NCI-H2227 treated with DMSO at 0.1 percent for 48 hours (cell line): ENCODE measurements at regions not wholly inside any gene's neighbourhood (a gene's known extent, or its start where the extent isn't known, plus 50 kb on each side); places are given as distances from the start of the nearest gene placed in this dataset.
"Not testable (repeated sequence)": the region's sequence is repeated elsewhere in the genome, so short reads cannot be mapped to it uniquely, and the experiment has no call there.

Experiments used
- DNase-seq: peaks from one replicate; lab custom pipeline; 2025; lab: John Stamatoyannopoulos, UW

DNA sequence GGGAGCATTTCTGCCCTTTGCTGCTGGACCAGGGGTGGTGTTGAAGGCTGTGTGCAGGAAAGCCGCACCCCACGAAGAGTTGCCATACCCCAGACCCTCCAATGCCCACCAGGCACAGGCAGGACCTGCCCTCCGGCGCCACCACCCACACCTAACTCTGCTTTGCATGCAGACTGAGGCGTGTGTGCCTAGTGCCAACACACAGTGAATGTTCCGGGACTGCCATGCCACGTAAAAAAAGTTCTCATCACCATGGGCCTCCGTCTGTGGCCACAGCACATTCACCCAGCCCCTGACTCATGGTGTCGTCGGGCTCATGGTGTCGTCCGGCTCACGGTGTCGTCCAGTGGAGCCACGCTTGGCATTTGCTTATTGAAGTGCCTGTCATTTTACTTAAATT, 184.9 kb upstream of the RAB6C start:
- no peak for DNase-seq

DNA sequence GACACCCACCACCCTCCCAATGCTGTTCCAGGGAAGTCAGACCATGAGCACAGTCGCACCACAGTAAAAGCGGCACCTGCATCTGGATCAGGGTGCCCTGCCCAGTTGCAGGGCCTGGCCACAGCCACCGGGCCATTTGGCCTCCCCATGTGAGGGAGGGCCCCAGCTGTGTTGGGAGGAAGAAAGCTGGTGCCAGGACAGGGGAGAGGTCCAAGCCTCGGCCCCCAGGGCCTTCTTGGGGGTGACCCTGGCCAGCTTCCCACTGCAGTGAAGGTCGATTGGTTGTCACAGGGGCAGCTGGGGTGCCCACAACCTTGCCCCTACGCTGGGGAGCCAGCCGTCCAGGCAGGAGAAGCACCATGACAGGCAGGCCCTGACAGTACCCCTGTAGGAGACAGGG, 183.2 kb upstream of the RAB6C start:
- no peak for DNase-seq

DNA sequence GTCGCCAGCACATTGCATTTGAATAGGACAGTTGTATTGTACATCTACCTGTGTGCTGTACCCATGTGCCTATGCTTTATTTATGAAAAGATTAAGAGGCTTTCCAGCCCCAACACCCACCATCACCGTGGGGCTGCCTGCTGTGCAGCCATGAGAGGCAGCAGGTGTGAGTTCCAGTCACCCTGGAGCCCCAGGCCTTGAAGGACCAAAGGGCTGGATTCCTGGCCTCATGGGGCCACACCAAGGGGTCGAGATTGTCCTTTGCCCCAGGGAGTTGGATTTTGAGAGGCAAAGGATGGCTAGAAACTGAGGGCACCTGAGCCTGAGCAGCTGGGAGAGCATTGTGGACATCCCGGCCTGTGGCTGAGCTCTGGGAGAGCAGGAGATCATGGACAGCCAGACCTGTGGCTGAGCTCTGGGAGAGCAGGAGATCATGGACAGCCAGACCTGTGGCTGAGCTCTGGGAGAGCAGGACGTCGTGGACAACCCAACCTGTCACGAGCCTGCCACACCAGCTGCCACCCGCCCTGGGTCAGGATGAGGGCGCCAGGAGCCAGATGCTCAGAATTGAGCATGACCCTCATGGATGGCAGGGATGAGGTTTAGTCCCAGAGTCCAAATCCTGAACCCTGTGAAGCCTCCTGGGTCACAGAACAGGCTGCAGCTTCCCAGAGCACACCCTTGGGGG, 182.5 kb upstream of the RAB6C start:
- DNase-seq = no peak

DNA sequence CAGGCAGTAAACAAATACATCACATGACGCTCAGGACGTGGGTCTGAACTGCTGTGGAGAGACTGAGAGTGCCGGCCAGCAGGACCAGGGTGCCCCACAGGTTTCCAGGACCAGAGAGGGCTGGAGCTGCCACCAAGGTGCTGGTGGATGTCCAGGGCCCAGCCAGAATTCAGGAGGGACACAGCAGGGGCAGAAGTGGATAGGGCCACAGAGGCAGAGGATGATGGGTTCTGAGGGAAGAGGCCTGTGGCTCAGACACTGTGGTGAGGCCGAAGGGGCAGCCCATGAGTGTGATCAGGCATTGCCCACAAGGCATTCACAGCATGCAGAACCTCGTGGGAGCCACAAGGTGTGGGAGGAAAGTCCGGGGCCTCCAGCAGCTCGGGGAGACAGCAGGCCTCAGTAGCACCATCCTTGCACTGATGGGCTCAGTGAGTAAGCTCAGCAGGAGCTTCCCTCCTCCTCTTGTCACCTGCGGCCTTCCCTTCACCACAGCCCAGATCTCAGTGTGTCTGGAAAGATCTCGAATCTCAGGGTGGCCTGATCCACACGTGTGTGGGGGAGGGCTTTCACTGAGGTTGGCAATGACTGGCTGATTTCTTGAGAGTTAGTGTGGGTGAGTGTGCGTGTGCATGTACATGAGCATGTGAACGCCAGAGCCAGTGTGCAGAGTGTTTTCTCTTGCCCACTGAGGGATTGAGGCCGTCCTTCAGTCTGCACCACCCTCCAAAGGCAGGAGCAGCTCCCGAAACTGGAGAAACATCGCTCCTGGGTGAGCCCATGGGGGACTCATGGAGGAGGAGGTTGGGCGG, 181.8 kb upstream of the RAB6C start:
- DNase-seq = no peak

DNA sequence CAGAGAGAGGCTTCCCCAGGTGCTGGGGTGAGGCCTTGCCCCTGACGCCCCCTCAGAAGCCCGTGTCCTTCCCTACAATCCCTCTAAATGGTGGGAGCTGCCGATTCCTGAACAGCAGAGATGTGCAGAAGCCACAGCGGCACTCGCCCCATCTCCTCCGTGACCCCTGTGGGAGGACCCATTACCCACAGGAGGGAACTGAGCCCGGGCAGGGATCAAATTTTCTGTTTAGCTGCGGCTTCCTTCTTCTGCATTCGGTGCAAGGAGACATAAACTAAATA, 181.2 kb upstream of the RAB6C start:
- DNase-seq = no peak

DNA sequence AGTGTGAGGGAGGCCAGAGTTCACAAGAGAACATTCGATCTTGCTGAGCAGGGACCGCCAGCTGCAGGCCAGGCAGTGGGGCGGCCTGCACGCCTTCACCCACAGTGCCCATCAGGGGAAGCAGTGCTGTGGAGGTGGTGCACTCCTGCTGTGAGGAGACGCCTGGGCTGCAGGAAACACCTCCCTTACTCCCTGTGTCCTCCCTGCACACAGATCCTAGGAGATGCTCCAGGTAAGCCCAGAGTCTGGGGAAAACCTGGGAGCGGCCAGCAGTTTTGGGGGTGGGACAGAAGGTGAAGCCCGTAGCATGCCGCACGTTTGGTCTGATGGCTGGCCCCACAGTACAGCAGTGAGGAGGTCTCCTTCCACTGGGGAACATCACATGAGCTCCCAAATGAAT, 180.8 kb upstream of the RAB6C start:
- DNase-seq = no peak

DNA sequence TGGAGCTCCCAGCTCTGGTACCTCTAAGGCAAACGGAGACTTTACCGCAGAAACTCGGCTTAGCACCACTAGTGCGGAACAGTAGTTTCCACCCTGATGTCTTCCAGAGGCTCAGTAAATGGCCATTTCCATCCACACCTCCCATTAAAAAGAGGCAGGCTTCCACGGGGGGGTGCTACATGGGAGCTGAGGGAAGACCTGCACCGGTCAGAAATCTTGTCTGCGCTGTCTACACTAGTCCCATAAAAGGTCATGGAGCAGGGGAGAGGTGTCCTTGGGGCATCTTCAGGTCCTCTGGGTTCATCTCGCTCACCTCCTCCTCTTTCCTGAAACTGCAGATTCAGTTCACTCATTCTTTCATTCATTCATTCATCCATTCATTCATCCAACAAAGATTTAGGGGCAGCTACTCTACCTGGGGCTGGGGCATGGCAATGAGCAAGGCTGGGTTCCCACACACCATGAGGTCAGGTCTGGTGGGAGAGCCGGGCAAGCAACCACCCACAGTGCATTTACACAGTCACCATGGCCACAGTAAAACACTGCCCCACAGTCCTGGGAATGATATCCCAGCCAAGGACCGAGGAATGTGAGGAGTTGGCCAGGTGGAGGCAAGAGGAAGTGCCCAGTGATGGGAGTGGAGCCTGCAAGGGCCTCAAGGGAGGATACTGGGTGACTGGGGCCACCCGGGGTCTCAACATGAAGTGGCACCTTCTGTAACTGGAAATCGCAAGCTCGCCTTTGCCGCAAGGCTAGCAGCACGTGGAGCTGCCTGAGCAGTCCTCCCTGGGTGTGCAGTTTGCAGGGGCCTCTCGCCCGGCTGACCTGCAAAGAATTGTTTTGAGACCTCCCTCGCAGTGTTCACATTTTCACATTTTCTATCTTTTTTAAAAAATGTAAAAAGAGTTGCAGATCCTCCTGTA, 180.2 kb upstream of the RAB6C start:
- DNase-seq = no peak

DNA sequence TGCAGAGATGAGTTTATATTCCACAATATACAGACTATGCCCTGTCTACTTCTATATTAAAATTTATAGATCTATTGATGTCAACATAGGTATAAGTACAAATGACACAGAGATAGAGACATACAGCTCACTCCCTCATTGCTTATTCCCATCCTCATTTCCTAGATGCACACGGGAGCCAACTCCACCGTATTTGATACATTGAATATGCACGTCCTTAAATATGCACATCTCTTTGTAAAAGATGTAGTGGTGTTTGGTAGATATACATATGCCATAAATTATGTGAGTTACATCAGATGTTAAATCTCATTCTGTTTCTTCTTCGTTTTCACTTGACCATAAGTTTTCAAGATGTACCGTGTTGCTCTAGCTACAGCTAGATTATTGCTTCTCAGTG, 179.2 kb upstream of the RAB6C start:
- no peak for DNase-seq

DNA sequence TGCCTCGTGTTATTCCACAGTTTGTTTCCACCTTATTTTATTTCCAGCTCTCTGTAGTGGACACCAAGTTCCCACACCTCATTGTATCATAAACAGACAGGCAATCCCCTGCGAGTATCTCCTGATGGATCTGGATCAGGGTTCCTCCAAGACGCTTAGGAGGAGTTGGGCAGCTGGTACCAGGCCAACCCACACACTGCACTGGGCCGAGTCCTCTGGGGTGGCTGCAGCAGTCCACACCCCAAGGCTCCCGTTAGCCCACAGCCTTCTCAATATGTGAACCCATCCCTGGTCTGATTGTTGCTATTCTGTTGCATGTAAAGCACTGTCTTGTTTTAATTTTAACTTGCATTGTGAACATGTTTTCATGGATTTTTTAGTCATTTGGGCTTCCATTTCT, 178.8 kb upstream of the RAB6C start:
- DNase-seq = no peak

DNA sequence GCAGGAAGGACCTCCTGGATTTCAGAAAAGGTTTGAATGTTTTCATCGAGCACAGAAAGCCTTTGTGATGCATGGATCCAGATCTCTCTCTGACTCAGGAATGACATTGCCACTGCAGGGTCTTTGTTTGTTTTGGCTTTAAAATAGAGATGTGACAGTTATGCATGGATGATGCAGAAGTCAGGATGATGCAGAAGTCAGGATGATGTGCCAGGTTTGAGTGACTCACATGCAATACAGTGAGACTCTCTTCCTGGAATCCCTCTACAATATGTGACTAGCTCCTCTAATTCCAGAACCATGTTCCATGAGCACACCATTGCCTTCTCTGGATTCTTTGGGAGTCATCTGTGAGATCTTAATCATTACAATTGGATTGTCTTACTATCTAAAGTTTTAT, 177.9 kb upstream of the RAB6C start:
- DNase-seq = no peak

DNA sequence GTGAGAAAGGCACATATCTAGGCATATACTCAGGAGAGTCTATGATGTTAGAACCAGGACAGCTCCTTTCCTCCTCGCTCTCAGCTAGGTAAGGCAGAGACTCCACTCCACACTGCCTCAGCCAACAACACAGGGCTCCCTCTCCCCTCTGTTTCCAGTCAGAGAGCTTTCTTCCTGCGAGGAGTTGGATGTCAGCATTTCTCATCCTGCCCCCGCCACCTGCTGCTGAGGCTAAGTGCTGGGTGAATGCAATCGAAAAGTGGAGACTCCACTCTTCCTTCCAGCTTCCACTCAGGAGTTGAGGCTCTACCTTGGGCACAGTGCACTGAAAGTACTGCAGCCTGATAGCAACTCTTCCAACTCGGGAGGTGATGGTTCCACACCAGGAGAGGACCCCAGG, 177.2 kb upstream of the RAB6C start:
- peak; percentile 28 for DNase-seq

DNA sequence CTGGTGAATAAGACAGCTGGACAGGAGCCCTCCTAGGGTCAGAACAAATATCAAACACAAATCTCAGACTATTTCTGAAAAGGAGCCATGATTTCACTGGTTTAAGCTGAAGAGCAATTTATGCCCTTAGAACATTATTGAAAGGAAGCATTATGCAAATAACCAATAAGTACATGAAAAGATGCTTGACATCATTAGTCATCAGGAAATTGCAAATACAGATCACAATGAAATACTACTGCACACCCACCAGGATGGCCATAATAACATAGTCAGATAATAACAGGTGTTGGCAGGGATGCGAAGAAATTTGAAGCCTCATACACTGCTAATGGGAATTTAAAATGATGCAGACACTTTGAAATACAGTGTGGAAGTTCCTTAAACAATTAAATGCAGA, 176.4 kb upstream of the RAB6C start:
- peak; percentile 85 for DNase-seq

DNA sequence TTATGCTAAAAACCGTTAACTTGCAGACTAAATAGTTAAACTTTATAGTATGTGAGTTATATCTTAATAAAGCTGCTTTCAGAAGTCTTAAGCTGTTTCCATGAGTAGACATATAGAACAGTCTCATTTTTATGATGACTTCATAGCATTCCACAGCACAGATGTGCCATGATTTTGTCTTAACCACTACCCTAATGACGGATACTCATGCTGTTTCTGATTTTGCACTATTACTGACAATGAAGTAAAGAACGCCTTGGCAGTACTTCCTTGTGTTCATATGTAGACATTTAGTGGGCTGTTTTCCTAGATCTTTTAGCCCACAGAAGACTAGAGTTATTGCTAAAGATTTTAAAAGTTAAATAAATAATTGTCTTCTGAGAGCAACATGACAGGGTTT, 175.6 kb upstream of the RAB6C start:
- DNase-seq = no peak

DNA sequence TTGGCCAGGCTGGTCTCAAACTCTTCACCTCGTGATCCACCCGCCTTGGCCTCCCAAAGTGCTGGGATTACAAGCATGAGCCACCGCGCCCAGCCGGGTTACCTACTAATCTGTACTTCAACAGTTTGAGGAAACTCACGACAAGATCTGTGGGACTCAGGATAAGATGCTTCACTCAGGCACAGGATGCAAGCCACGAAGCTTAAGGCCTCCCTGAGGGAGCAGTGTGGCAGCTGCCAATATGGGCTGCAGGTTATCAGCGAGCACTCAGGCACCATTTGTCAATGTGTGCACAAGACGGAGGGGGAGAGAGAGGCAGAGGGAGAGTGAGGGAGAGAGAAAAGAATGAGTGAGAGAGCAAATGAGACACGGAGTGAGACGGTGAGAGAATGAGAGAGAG, 173.6 kb upstream of the RAB6C start:
- no peak for DNase-seq

DNA sequence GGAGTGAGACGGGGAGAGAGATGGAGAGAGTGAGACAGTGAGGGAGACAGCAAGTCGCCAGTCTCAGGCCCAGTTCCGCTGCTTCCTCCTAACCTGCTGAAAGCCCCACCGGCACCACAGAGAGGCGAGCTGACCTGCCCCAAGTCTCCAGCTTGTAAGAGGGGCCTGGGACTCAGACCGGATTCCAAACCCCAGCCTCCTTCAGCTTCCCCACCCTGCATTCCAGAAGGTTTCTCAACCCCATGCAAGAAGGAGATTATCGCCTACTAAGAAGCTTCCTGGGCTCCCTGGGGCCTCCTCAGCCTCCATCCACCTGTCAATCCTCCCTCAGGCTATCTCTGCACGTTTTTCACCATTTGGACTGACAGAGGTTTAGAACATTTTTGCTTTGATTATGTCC, 173.1 kb upstream of the RAB6C start:
- no peak for DNase-seq

DNA sequence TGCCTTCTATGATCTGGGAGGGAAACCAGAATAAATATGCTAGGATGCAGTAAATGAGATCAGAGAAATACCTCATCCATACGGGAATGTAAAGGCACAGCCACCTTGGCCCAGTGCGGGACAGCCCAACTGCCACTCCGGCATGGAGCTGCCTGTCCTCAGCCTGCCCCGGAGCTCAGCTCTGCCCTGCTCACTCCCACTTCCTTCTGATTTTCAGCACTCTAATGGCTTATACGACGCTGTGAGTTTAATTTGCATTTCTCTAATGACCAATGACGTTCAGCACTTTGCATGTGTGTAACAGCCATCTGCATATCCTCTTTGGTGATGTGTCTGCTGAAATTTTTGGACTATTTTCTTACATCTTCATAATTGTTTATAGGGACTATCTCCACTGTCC, 172.5 kb upstream of the RAB6C start:
- DNase-seq = no peak

DNA sequence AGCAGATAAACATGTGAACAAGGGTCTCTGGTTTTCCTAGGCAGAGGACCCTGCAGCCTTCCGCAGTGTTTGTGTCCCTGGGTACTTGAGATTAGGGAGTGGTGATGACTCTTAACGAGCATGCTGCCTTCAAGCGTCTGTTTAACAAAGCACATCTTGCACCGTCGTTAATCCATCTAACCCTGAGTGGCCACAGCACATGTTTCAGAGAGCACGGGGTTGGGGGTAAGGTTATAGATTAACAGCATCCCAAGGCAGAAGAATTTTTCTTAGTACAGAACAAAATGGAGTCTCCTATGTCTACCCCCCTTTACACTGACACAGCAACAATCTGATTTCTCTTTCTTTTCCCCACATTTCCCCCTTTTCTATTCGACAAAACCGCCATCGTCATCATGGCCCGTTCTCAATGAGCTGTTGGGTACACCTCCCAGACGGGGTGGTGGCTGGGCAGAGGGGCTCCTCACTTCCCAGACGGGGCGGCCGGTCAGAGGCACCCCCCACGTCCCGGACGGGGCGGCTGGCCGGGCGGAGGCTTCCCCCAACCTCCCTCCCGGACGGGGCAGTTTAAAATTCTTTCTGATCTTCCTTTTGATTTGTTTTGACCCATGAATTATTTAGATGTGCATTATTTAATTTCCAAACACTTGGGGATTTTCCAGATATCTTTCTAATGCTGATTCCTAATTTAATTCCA, 171.7 kb upstream of the RAB6C start:
- DNase-seq = not testable (repeated sequence)

DNA sequence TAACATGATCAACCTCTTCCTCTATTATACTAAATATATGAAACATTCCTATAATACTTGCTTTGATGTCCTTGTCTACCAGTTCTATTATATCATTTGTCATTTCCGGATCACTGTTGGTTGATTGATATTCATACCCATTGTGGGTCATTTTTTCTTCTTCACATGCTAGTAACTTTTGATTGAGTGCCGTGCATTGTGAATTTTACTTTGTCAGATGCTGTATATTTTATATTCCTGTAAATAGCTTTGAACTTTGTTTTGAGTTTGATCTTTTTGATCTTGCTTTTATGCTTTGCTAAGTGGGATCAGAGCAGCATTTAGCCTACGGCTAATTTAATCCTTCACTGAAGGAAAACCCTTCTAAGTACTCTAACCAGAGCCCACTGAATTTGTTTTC, 168.9 kb upstream of the RAB6C start:
- DNase-seq = no peak

DNA sequence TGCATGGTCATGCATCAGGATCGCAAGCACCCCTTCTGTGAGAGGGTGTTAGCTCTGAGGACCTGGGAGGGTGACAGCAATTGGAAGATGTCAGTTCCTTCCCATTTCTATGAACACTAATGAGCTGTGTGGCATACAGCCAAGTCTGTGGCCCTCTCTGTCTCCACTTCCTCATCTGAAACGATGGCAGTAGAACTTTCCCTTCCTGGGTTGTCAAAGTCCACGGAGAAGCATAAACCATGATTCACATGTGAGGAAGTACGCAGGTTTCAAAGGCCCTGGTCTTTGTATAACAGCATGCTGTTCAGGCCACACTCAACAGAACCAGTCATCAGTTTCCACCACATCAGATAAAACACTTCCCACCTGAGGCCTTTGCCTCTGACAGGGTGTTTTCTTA, 167.4 kb upstream of the RAB6C start:
- DNase-seq = no peak

DNA sequence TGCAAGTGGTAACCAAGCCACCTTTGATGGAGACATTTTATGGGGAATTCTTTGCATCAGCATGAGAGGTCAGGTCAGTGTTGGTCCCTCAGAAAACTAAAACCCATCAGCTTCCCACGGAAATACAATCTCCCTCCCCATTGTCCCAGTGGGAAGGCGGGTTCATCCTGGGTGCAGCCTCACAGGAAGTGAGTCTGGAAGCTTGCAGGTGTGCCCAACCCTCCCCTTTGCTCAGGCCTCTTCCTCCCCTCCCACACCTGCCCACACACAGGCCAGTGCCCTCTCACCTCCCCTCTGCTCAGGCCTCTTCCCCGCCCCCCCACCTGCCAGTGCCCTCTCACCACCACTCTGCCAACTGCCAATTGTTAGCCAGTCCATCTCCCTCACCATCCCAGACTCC, 166.8 kb upstream of the RAB6C start:
- no peak for DNase-seq

DNA sequence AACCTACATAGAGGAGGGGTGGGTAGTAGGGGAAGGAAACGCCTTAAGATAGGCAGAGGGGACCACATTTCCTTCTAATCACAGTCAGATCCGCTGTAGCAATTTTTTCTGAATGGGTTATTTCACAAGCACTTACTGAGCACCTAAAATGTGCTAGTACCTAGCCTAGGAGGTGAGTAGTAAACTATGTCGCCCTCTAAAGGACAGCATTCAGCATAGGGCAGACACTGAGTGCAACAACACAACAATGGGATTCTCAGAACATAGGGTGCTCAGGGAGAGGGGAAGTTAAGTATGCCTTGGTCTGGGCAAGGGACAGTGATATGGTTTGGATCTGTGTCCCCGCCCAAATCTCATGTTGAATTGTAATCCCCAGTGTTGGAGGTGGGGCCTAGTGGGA, 166.1 kb upstream of the RAB6C start:
- no peak for DNase-seq

DNA sequence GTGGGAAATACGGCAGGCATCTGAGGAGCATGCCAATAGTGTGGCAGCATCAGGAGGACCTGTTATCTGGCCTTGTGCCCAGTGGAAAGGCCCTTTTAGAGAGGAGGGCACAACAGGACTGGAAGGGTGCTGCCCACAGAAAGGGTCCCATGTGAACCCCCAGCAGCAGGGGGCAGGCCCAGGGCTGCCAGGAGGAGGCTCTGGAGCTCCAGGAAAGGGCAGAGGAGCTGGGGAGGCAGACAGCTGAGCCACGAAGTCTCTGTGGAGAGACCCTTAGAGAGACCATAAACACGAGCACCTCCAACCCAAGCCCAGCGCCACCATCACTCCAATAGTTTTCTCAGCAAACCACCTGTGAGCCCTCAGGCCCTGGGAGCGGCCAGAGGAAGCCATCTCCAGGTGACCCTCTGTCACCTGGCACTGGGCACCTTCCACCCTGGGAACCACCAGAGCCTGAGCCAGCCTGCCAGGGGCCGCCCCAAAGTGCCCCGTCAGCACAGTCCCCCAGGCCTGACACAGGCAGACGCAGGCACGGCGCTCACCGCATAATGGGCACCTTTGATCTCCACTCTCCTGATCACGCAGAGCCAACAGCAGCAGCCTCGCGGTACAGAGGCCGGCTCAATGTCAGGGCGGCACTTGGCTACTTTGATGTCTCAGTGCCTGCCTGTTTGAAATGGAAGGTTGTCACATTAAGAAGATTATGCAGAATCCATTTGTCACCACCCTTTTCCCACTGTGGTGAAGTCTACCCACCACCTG, 162.5 kb upstream of the RAB6C start:
- no peak for DNase-seq
